ENCODE measurements at regions not wholly inside any gene's neighbourhood (a gene's known extent, or its start where the extent isn't known, plus 50 kb on each side); places are given as distances from the start of the nearest gene placed in this dataset.

DNA sequence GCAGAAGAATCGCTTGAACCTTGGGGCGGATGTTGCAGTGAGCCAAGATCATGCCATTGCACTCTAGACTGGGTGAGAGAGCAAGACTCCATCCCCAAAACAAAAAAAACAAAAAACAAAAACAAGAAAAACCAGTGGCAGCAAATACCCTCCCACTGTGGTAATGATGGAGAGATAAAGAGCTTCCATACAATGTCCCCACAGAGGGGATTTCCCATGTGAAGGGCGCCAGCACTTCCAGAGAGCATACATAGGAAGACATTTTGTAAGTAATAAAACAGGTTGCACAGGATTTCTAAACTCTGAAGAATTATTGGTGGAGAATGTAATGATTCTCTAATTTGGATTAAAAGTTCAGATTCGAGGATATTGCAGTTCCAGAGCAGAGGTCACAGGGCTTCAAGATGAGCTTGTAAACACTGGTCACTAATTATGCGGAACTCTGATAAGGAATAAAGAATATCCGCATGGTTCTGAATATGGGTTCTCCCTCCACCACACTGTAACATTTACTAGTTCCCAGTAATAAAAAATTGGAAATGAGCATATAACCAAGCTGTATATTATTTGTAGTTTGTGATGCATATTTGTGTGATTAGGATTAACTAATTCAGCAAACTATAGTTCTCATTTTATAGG, 290.1 kb upstream of the SLC10A2 start:
- TF ChIP-seq, protein P1, sequence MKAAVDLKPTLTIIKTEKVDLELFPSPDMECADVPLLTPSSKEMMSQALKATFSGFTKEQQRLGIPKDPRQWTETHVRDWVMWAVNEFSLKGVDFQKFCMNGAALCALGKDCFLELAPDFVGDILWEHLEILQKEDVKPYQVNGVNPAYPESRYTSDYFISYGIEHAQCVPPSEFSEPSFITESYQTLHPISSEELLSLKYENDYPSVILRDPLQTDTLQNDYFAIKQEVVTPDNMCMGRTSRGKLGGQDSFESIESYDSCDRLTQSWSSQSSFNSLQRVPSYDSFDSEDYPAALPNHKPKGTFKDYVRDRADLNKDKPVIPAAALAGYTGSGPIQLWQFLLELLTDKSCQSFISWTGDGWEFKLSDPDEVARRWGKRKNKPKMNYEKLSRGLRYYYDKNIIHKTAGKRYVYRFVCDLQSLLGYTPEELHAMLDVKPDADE (IDR thresholded peaks at IDR 0.05), result no peak
- TF ChIP-seq, protein P2, sequence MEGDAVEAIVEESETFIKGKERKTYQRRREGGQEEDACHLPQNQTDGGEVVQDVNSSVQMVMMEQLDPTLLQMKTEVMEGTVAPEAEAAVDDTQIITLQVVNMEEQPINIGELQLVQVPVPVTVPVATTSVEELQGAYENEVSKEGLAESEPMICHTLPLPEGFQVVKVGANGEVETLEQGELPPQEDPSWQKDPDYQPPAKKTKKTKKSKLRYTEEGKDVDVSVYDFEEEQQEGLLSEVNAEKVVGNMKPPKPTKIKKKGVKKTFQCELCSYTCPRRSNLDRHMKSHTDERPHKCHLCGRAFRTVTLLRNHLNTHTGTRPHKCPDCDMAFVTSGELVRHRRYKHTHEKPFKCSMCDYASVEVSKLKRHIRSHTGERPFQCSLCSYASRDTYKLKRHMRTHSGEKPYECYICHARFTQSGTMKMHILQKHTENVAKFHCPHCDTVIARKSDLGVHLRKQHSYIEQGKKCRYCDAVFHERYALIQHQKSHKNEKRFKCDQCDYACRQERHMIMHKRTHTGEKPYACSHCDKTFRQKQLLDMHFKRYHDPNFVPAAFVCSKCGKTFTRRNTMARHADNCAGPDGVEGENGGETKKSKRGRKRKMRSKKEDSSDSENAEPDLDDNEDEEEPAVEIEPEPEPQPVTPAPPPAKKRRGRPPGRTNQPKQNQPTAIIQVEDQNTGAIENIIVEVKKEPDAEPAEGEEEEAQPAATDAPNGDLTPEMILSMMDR (conservative IDR thresholded peaks at IDR 0.05; ENCODE audit: low read depth in 2 of 2), result no peak
- no peak for TF ChIP-seq POLR2AphosphoS5 (IDR thresholded peaks at IDR 0.05; ENCODE audit: low read depth)
- TF ChIP-seq ZNF331 (CRISPR knock-in tag; IDR thresholded peaks at IDR 0.05; ENCODE audit: low read depth), result no peak
- TF ChIP-seq, protein P3, sequence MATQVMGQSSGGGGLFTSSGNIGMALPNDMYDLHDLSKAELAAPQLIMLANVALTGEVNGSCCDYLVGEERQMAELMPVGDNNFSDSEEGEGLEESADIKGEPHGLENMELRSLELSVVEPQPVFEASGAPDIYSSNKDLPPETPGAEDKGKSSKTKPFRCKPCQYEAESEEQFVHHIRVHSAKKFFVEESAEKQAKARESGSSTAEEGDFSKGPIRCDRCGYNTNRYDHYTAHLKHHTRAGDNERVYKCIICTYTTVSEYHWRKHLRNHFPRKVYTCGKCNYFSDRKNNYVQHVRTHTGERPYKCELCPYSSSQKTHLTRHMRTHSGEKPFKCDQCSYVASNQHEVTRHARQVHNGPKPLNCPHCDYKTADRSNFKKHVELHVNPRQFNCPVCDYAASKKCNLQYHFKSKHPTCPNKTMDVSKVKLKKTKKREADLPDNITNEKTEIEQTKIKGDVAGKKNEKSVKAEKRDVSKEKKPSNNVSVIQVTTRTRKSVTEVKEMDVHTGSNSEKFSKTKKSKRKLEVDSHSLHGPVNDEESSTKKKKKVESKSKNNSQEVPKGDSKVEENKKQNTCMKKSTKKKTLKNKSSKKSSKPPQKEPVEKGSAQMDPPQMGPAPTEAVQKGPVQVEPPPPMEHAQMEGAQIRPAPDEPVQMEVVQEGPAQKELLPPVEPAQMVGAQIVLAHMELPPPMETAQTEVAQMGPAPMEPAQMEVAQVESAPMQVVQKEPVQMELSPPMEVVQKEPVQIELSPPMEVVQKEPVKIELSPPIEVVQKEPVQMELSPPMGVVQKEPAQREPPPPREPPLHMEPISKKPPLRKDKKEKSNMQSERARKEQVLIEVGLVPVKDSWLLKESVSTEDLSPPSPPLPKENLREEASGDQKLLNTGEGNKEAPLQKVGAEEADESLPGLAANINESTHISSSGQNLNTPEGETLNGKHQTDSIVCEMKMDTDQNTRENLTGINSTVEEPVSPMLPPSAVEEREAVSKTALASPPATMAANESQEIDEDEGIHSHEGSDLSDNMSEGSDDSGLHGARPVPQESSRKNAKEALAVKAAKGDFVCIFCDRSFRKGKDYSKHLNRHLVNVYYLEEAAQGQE (IDR thresholded peaks at IDR 0.05; ENCODE audit: unreplicated experiment), result no peak
- TF ChIP-seq EZH2 (IDR thresholded peaks at IDR 0.05; ENCODE audit: low read depth, unreplicated experiment), result no peak
- TF ChIP-seq CREB1 (CRISPR knock-in tag; IDR thresholded peaks at IDR 0.05; ENCODE audit: low read depth), result no peak
- TF ChIP-seq EZH2phosphoT487 (IDR thresholded peaks at IDR 0.05; ENCODE audit: unreplicated experiment), result no peak
- no peak for TF ChIP-seq STAT1 (IDR thresholded peaks at IDR 0.05; ENCODE audit: unreplicated experiment)
- no peak for TF ChIP-seq ZNF114 (CRISPR knock-in tag; IDR thresholded peaks at IDR 0.05)
- TF ChIP-seq NANOG (IDR thresholded peaks at IDR 0.05; ENCODE audit: borderline replicate concordance), result no peak
- TF ChIP-seq, protein P4, sequence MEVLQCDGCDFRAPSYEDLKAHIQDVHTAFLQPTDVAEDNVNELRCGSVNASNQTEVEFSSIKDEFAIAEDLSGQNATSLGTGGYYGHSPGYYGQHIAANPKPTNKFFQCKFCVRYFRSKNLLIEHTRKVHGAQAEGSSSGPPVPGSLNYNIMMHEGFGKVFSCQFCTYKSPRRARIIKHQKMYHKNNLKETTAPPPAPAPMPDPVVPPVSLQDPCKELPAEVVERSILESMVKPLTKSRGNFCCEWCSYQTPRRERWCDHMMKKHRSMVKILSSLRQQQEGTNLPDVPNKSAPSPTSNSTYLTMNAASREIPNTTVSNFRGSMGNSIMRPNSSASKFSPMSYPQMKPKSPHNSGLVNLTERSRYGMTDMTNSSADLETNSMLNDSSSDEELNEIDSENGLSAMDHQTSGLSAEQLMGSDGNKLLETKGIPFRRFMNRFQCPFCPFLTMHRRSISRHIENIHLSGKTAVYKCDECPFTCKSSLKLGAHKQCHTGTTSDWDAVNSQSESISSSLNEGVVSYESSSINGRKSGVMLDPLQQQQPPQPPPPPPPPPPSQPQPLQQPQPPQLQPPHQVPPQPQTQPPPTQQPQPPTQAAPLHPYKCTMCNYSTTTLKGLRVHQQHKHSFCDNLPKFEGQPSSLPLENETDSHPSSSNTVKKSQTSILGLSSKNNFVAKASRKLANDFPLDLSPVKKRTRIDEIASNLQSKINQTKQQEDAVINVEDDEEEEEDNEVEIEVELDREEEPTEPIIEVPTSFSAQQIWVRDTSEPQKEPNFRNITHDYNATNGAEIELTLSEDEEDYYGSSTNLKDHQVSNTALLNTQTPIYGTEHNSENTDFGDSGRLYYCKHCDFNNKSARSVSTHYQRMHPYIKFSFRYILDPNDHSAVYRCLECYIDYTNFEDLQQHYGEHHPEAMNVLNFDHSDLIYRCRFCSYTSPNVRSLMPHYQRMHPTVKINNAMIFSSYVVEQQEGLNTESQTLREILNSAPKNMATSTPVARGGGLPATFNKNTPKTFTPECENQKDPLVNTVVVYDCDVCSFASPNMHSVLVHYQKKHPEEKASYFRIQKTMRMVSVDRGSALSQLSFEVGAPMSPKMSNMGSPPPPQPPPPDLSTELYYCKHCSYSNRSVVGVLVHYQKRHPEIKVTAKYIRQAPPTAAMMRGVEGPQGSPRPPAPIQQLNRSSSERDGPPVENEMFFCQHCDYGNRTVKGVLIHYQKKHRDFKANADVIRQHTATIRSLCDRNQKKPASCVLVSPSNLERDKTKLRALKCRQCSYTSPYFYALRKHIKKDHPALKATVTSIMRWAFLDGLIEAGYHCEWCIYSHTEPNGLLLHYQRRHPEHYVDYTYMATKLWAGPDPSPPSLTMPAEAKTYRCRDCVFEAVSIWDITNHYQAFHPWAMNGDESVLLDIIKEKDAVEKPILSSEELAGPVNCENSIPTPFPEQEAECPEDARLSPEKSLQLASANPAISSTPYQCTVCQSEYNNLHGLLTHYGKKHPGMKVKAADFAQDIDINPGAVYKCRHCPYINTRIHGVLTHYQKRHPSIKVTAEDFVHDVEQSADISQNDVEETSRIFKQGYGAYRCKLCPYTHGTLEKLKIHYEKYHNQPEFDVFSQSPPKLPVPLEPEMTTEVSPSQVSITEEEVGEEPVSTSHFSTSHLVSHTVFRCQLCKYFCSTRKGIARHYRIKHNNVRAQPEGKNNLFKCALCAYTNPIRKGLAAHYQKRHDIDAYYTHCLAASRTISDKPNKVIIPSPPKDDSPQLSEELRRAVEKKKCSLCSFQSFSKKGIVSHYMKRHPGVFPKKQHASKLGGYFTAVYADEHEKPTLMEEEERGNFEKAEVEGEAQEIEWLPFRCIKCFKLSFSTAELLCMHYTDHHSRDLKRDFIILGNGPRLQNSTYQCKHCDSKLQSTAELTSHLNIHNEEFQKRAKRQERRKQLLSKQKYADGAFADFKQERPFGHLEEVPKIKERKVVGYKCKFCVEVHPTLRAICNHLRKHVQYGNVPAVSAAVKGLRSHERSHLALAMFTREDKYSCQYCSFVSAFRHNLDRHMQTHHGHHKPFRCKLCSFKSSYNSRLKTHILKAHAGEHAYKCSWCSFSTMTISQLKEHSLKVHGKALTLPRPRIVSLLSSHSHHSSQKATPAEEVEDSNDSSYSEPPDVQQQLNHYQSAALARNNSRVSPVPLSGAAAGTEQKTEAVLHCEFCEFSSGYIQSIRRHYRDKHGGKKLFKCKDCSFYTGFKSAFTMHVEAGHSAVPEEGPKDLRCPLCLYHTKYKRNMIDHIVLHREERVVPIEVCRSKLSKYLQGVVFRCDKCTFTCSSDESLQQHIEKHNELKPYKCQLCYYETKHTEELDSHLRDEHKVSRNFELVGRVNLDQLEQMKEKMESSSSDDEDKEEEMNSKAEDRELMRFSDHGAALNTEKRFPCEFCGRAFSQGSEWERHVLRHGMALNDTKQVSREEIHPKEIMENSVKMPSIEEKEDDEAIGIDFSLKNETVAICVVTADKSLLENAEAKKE (CRISPR knock-in tag; IDR thresholded peaks at IDR 0.05), result no peak

Measured in GM23338 (cell line).